ENCODE measurements at regions not wholly inside any gene's neighbourhood (a gene's known extent, or its start where the extent isn't known, plus 50 kb on each side); places are given as distances from the start of the nearest gene placed in this dataset.

DNA sequence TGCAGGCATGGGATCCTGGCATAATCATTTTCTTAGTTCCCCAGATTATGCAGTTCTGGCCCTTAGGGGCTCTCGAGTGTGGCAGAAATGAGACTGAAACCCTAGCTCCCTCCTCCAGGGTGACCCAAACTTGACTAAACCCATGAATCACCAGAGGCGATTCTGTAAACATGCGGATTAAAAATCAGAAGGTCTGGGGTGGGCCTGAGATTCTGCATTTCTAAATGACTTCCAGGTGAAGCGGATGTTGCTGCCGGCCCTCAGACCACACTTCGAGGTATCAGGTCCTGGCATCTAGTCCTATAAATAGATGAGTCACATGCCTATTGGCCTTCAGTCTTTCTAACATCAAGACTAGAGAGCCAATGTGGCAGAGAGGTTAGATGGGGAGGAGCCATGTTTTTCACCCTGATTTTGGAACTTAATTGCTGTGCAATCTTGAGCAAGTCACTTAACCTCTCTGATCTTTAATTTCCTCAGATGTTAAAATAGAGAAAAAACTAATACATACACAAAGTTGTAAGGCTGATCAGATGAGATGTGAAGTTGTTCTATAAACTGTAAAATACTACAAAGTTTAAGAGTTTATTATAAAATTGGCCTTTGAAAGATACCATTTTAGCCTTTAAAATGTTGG is 431.2 kb downstream of the FOXO1 start:
- TF ChIP-seq, protein P1, sequence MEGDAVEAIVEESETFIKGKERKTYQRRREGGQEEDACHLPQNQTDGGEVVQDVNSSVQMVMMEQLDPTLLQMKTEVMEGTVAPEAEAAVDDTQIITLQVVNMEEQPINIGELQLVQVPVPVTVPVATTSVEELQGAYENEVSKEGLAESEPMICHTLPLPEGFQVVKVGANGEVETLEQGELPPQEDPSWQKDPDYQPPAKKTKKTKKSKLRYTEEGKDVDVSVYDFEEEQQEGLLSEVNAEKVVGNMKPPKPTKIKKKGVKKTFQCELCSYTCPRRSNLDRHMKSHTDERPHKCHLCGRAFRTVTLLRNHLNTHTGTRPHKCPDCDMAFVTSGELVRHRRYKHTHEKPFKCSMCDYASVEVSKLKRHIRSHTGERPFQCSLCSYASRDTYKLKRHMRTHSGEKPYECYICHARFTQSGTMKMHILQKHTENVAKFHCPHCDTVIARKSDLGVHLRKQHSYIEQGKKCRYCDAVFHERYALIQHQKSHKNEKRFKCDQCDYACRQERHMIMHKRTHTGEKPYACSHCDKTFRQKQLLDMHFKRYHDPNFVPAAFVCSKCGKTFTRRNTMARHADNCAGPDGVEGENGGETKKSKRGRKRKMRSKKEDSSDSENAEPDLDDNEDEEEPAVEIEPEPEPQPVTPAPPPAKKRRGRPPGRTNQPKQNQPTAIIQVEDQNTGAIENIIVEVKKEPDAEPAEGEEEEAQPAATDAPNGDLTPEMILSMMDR (IDR thresholded peaks at IDR 0.05), result no peak

DNA sequence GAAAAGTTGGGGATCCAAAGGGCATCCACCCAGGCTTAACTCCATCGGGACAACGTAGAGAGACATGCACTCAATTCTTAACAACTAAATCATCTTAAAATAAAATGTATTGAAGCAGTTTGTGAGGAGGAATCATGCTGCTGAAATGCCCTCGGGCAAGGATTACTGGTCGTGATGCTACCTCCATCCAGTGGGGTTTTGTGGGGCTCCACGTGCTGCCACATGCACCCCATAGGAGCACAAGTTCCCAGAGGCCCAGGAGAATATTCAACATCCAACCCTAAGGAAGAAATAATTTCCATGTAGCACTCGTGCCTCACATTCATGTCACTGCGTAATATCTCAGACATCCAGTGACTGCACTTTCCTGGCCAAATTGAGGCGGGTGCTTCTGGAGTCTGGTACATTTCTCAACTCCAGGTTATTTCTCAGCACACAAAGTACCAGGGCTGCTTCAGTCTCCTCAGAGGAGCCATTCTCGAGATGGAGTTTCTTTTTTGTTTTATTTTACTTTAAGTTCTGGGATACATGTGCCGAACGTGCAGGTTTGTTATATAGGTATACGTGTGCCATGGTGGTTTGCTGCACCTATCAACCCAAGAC is 429.8 kb downstream of the FOXO1 start:
- TF ChIP-seq, protein P1 (IDR thresholded peaks at IDR 0.05), result no peak

DNA sequence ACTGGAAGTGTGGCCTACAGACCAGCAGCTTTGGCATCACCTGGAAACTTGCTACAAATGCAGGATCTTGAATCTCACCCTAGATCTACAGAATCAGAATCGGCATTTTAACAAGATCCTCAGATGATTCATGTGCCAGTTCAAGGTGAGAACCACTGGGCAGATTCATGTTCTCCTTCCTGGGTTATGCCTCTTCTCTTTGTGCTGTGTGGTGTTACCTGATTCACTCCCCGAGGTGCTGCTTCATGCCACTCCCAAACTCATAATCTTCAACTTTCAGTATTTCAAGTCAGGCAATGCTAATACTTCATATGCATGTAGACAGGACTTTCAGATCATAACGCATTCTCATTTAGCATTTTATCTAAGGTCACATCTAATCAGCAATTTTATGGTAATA is 427.7 kb downstream of the FOXO1 start:
- TF ChIP-seq, protein P1 (IDR thresholded peaks at IDR 0.05), result no peak

DNA sequence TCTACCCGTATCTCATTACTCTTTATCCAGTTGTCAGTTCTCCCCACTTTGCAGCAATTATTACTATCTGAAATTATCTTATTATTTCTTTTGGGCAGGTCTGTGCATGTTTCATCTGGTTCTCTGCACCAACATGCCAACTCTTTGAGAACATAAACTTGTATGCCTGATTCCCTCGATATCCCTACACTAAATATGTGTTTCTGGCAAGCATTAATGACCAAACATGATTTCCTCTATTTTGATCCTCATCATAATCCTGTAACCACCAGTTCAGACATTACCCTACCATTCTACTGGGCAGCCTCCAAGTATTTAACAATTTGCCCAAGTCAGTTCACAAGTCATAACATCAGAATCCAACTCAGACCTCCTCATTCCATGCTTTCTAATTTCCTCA is 426.1 kb downstream of the FOXO1 start:
- TF ChIP-seq, protein P1 (IDR thresholded peaks at IDR 0.05), result no peak

DNA sequence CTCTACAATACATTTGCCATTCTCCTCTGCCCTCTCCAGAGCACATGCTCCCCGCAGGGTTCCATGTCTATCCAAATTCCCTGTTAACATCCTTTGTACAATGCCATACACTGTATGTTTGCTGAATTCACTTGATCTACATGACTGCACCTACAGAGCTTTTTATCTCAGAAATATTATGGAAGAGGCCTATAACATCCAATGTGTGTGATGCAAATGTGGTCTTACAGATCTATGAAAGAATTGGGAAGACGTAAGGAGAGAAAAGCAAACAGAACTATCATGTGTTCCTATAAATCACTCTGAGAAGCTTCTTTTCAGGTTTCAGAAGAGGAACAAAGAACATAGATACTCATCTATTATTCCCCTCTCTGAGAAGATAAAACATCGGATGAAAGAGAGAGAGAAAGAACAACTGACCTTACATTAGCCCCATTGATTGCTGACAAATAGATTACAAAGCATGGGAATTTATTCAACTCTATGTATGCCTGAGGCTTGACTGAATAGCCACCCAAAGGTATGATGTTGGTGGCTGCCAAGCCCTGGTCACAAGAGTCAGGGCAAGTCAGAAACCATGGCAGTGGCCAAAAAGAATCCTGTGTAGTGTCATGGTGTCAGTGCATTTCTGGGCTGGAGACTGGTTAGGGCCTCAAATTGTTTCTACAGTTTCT is 425.2 kb downstream of the FOXO1 start:
- TF ChIP-seq, protein P1 (IDR thresholded peaks at IDR 0.05), result no peak

DNA sequence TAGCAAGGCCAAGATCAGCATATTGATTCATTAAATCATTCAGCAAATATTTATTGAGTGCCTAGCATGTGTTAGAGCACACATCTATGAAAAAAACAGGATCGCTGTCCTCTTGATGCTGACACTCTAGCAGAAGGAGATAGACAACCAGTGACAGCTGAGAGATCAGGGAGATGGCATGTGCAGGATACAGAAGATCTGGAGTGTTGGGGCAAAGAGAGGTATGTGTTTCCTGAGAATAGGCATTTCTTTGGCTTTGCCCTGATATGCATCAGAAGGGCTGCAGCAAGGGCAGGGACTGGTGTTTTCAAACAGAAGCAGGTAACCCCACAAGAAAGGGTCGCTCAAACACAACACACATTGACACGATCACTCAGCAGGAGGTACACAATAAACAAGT is 423.4 kb downstream of the FOXO1 start:
- TF ChIP-seq, protein P1 (IDR thresholded peaks at IDR 0.05), result no peak

DNA sequence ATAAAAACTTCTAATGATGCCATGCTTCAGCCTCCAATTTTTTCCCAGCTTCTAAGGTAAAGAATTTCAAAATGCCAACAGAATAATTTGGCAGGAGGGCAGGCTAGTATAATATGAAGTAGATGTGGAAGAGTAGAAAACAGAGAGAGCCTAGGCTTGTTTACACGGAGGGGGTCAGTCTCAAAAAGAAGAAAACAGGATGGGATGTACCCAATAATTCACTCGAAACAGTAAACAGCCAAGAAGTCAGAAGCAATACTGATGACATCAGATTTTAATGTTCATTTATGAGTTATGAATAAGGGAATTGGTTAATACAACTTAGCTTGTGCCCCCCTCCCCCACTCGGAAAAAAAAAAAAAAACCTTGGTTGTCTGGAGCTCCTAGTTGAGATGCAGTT is 422.5 kb downstream of the FOXO1 start:
- TF ChIP-seq, protein P1 (IDR thresholded peaks at IDR 0.05), result no peak
